Type B pancreatic cell (in vitro differentiated cells): ENCODE measurements at regions not wholly inside any gene's neighbourhood (a gene's known extent, or its start where the extent isn't known, plus 50 kb on each side); places are given as distances from the start of the nearest gene placed in this dataset.
A peak's percentile ranks its signal among the peaks of the same experiment; 100 is the strongest.

Experiments
- DNase-seq: peaks from one replicate; pipeline ENCODE4 v3.0.0; 2021; ENCODE audit warnings: mixed read lengths; ENCODE audit not compliant: unreplicated experiment; ENCODE audit errors: extremely low spot score
- H3K27ac Mint-ChIP-seq: 2 replicates; pipeline ENCODE4 v1.8.0; 2021; ENCODE audit warnings: mild to moderate bottlenecking, mixed read lengths
- H3K27me3 Mint-ChIP-seq: 2 replicates; pipeline ENCODE4 v1.8.0; 2021; ENCODE audit warnings: mixed read lengths
- H3K36me3 Mint-ChIP-seq: 2 replicates; pipeline ENCODE4 v1.8.0; 2021; ENCODE audit warnings: mixed read lengths
- H3K4me1 Mint-ChIP-seq: one replicate; pipeline ENCODE4 v1.8.0; 2021; ENCODE audit warnings: mixed read lengths; ENCODE audit not compliant: unreplicated experiment
- H3K4me3 Mint-ChIP-seq: 2 replicates; pipeline ENCODE4 v1.8.0; 2021; ENCODE audit warnings: mild to moderate bottlenecking, mixed read lengths
- H3K9me3 Mint-ChIP-seq: 2 replicates; pipeline ENCODE4 v1.8.0; 2021; ENCODE audit warnings: mixed read lengths
- CTCF ChIP-seq: fragments of 200-600 bp; sonication (generic); conservative IDR thresholded peaks from 2 replicates; pipeline ENCODE4 v1.5.0; 2021; ENCODE audit warnings: antibody characterized with exemption, mild to moderate bottlenecking

DNA sequence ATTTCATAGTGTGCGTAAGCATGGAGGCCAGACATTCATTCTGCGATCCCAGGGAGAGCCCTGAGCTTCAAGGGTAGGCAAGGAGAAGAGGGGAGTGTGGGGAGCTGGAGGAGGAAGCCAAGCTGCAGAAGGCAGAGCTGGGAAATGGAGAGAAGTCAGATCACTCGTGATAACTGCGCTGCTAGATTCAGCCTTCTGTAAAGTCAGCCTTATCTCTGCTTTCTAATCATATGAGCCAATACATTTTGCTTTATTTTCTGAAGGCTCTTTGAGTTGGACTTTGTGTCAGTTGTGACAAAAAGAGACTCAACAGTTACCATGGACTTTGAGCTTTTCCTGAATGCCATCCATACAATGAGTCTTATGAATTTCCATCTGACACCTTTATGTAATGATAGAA lies 61.7 kb upstream of the CREB5 start:
- H3K27me3 Mint-ChIP-seq = peaks cover 31% of the 10 kb centered on the region
- DNase-seq = no peak
- no peak overlapping the region for H3K4me3 Mint-ChIP-seq
- no peaks in the 10 kb centered on the region for H3K36me3 Mint-ChIP-seq
- no peak overlapping the region for H3K27ac Mint-ChIP-seq
- no peak for TF ChIP-seq CTCF
- H3K9me3 Mint-ChIP-seq = no peaks in the 10 kb centered on the region
- peaks cover 2% of the 10 kb centered on the region for H3K4me1 Mint-ChIP-seq

GRCh38 chr7:28351450-28351849 lies 60.9 kb upstream of the CREB5 start:
- H3K4me1 Mint-ChIP-seq = peaks cover 10% of the 10 kb centered on the region
- H3K9me3 Mint-ChIP-seq = no peaks in the 10 kb centered on the region
- DNase-seq = no peak
- H3K36me3 Mint-ChIP-seq = no peaks in the 10 kb centered on the region
- H3K27ac Mint-ChIP-seq = no peak overlapping the region
- H3K4me3 Mint-ChIP-seq = no peak overlapping the region
- H3K27me3 Mint-ChIP-seq = peaks cover 36% of the 10 kb centered on the region
- TF ChIP-seq CTCF = no peak

- H3K4me3 Mint-ChIP-seq = no peak overlapping the region
- no peak overlapping the region for H3K27ac Mint-ChIP-seq
- no peak for DNase-seq
- peaks cover 59% of the 10 kb centered on the region for H3K27me3 Mint-ChIP-seq
- no peak for TF ChIP-seq CTCF
- no peaks in the 10 kb centered on the region for H3K9me3 Mint-ChIP-seq
- no peaks in the 10 kb centered on the region for H3K36me3 Mint-ChIP-seq
- H3K4me1 Mint-ChIP-seq = peaks cover 14% of the 10 kb centered on the region
Measured at GRCh38 chr7:28354601-28355402, 57.5 kb upstream of the CREB5 start.

GRCh38 chr7:28355635-28356319 lies 56.5 kb upstream of the CREB5 start:
- no peaks in the 10 kb centered on the region for H3K9me3 Mint-ChIP-seq
- peaks cover 14% of the 10 kb centered on the region for H3K4me1 Mint-ChIP-seq
- peak overlapping the region; percentile 14 for H3K27ac Mint-ChIP-seq
- H3K36me3 Mint-ChIP-seq = no peaks in the 10 kb centered on the region
- peak overlapping the region; percentile 24 for H3K4me3 Mint-ChIP-seq
- no peak for TF ChIP-seq CTCF
- peaks cover 52% of the 10 kb centered on the region for H3K27me3 Mint-ChIP-seq
- DNase-seq = no peak

DNA sequence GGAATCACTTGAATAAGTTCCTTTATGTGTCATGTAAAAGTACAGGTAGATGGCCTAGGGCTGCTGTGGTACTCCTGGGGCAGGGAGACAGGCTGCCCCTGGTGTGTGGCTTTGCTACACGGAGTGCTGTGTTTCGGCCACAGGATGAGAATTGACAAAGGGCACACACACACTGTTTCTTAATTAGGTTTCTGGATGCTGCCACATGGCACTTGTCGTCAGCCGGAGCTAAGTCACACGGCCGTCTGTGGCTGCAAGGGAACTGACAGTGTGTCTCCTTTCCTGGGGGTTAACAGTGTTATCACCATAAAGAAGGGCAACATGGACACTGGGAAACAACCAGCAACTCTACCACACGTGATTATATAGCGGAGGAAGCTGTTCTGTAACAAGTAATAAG lies 55.7 kb upstream of the CREB5 start:
- H3K4me3 Mint-ChIP-seq = no peak overlapping the region
- TF ChIP-seq CTCF = no peak
- H3K36me3 Mint-ChIP-seq = no peaks in the 10 kb centered on the region
- H3K27ac Mint-ChIP-seq = no peak overlapping the region
- H3K27me3 Mint-ChIP-seq = peaks cover 44% of the 10 kb centered on the region
- no peaks in the 10 kb centered on the region for H3K9me3 Mint-ChIP-seq
- H3K4me1 Mint-ChIP-seq = peaks cover 19% of the 10 kb centered on the region
- DNase-seq = no peak
